HG03025 (cell line): ENCODE measurements at regions not wholly inside any gene's neighbourhood (a gene's known extent, or its start where the extent isn't known, plus 50 kb on each side); places are given as distances from the start of the nearest gene placed in this dataset.

Experiments used
- ATAC-seq: cut with Tn5 transposase; IDR thresholded peaks from one replicate; pipeline ENCODE4 v1.9.1; 2021; ENCODE audit warnings: mild to moderate bottlenecking, moderate library complexity; ENCODE audit not compliant: unreplicated experiment, low FRiP score

DNA sequence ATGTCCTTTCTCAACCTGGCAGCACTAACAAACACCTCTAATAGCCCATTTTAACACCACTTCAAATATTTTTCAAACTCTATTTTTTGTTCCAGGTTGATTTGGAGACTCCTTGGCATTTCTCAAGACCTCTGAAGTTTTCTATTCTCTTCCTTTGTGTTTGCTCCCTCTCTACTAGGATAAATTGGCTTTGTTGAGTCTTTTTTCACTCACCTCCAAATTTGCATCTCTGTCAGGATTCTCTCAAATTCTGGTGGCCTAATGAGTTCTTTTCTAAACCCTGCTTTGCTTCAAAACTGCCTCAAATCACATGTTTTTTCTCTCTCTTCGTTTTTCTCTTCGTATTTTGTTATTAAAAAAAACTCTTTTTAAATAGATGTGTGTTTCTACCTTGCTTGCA is 582.2 kb upstream of the ADGRL4 start:
- ATAC-seq: no peak

DNA sequence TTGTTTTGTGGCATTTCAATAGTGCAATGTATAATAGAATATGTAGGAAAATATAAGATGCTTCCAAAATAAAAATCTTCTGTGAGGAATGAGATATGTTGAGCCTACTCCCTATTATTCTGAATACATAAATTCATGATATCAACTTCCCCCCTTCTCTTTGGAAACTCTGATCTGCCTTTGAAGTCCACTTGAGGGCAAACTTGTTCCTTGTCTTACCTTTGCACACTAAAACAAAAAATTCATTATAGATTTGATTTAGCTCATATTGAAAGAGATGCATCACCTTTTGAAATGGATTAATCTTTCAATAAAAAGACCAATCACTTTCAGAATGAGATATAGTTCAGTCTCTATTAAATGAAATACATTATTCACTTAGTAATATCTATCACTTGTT is 580.7 kb upstream of the ADGRL4 start:
- ATAC-seq: no peak

DNA sequence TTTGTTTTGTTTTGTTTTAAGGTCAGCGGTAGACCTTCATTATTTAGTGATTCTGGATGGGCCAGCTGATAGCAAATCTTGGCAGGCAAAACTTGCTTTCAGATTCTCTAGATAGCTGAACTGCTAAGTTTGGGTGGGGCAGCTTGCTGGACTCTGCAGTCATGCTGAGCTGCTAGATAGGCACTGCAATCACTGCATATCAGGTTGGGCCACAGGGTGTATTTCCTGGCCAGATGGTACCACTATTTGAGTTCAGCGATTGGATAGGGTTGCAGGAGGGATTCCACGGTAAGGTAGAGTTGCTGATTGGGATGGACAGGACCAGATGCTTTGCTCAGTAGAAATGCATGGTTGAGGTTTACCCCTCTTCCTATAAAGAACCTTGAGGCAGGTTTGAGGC is 579.3 kb upstream of the ADGRL4 start:
- ATAC-seq: no peak

DNA sequence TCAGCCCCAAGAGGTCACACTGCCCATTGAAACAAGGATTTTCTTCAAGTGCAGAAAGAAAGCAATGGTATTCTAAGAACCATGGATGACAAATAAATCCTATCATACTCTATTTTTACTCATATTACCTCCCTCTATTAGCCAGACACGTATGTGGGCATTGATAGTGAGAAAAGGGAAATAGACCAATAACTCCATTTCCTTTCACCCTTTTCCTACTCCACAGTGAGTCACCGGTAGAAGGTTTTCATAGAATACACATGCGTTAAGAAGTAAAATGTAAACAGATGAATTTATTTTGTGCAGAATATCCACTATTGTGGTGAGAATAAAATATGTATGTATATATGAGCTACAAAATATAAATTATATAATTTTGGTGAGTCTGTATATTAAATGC is 568.9 kb upstream of the ADGRL4 start:
- ATAC-seq: no peak

DNA sequence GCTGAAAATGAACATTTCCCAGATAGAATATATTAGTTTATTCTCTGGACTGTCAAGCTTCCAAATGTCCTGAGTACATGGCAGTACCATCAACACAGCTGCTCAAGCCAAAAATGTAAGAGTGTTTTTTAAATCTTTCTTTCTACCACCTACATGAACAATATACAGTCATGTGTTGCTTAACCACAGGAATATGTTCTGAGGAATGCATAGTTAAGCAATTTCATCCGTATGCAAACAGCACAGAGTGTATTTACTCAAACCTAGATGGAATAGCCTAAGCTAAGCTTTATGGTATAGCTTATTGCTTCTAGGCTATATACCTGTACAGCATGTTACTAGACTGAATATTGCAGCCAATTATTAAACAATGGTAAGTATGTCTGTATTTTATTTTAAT is 561.9 kb upstream of the ADGRL4 start:
- no peak for ATAC-seq

DNA sequence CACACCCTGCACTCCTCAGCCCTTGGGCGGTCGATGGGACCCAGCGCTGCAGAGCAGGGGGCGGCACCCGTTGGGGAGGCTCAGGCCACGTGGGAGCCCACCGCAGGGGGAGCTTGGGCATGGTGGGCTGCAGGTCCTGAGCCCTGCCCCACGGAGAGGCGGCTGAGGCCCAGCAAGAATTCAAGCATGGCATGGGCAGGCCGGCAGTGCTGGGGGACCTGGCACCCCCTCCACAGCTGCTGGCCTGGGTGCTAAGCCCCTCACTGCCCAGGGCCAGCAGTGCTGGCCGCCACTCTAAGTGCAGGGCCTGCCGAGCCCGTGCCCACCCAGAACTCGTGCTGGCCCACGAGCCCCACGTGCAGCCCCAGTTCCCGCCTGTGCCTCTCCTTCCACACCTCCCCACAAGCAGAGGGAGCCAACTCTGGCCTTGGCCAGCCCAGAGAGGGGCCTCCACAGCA is 555.0 kb upstream of the ADGRL4 start:
- ATAC-seq: no peak

DNA sequence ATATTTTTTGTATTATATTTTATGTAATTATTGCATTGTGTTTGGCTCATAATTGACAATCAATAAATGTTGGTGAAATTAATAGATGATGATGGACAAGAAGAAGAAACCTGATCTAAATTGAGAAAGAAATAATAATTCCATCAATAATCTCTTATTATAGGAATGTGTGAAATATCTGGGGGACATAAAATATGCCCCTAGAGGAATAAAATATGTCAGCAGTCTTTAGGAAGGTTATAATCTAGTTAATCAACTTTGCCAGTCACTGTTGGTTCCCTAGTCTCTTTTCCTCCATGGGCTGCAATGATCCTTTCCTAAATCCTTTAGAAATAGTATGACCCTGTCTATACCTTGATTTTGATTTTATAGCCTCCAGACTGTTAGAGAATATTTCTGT is 549.7 kb upstream of the ADGRL4 start:
- ATAC-seq: no peak

DNA sequence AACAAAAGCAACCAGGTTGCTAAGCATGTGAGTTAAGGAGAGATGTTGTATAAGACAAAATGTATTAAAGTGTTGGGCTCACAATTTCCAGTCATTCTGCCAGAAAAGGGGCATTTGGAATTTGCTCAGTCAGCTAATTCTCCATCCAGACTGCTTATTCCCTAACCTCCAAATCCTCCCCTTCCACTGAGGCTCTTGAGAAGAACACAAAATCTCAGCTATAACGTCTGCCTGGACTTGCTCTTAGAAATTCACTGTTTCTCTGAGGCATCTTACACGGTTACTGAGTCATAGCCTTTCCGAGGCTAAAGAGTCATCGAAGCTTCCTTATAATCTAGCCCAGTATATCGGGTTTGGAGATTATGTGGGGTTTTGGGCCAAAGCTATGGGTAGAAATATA is 548.2 kb upstream of the ADGRL4 start:
- no peak for ATAC-seq

DNA sequence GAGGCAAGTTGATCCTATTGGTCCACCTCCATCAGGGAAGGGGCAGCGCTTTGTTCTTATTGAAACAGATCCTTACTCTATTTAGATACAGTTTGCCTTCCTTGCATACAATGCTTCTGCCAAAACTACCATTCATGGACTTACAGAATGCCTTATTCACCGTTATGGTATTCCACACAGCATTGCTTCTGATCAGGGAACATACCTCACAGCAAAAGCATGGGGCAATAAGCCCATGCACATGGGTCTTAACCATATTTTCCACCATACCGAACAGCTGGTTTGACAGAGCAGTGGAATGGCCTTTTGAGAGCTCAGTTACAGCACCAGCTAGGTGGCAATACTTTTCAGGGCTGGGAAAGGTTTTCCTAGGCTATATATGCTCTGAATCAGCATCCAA is 544.8 kb upstream of the ADGRL4 start:
- ATAC-seq: no peak

DNA sequence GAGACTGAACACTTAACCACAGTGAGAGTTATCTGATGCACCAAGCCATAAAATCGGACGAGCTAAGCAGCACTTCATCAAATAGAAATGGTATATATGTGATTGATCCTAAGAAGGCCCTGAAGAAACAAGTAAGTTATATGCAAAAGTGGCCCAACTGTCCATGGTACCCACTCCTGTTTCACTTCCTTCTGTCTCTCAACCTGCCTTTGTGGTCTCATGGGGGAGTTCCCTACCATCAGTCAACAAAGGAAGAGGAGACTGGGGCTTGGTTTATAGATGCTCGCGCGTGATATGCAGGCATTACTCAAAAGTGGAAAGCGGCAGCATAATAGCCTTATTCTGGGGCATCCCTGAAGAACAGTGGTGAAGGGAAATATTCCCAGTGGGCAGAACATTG is 543.9 kb upstream of the ADGRL4 start:
- no peak for ATAC-seq

DNA sequence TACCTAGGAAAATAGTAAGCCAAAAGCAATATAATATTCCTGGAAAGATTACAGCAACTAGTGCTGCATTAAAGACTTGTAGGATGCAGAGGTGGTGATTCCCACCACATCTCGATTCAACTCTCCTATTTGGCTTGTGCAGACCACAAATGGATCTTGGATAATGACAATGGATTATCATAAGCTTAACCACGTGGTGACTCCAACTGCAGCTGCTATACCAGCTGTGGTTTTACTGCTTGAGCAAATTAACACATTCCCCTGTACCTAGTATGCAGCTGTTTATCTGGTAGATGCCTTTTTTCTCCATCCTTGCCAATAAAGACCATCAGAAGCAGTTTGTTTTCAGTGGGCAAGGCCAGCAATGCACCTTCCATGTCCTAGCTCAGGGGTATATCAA is 542.7 kb upstream of the ADGRL4 start:
- ATAC-seq: no peak

DNA sequence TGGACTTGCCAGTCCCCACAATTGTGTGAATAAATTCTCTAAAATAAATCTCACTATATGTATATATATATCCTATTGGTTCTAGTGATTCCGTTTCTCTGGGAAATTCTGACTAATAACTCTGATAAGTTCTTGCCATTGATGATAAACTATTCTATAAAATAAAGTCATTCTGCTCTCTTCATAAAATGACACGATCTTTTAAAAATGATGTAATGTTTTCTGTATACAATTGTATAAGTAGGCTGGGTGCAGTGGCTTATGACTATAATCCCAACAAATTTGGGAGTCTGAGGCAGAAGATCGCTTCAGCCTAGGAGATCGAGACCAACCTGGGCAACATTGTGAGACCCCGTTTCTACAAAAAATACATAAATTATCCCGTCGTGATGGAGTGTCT is 541.0 kb upstream of the ADGRL4 start:
- no peak for ATAC-seq

DNA sequence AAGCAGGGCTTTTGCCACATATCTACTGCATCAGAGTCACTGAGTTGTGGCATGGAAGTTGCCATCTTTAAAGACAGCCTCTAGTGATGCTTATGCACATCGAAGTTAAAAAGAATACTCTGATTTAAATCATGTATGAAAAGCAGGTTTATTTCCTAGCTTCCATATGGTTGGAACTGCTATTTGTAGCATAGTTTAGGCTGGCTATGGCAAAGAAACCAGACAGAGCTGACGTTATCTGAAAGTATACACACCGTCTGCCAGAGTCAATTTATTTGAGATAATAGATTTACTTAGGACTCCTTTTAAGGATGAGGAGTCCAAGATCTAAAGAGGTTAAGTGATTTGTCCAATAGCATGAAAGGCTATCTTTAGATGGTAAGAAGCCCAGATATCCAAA is 536.9 kb upstream of the ADGRL4 start:
- no peak for ATAC-seq

DNA sequence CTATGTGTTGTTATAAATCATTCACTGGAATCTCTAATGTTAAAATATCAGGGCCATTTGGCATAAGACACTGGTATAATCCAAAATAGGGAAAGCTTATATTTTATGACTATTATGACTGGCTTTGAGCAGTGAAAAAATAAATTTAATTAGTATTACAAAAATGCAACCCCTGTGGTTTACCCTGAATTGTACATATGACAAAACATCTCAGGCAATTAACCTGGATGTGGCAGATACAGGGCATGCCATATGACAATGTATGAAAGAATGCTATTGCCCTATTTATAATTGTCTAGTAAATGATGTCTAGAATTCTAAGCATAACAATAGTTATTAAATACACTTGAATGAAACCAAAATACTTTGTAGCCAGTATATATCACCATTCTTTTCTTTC is 532.5 kb upstream of the ADGRL4 start:
- no peak for ATAC-seq

DNA sequence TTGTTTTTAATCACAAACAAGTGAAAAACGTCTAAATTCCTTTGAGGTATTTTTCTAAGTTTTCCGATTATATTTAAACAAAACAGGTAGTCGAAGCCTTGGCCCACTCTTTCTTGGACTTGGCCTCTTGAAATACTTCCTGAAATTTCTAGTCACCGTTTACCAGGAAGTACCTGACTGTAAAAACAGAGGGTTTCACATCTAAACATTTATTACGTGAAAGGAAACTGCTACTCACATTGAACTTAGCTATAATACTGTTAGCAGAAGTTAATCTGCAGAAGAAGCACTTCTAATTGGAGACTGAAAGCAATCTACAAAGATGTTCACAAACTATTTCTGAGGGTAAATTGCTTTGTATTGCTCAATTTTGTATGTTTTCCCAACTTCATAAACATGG is 526.0 kb upstream of the ADGRL4 start:
- no peak for ATAC-seq

DNA sequence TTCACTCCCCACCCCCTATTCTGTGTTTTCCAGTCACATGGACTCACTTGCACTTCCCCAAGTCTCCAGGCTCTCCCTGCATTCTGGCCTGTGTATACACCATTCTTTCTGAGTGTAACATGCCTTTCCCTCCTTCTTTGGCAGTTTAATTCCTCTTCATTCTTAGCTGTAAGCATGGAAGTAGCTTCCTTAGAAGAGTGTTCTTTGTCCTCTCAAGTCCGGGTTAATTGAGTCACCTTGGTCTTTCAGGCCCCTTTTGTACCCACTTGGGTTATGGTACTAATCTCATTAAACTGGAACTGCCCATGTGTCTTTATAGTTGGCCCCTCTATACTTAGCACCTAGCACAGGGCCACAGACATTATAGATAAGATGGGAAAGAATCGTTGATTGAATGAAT is 525.3 kb upstream of the ADGRL4 start:
- ATAC-seq: no peak

DNA sequence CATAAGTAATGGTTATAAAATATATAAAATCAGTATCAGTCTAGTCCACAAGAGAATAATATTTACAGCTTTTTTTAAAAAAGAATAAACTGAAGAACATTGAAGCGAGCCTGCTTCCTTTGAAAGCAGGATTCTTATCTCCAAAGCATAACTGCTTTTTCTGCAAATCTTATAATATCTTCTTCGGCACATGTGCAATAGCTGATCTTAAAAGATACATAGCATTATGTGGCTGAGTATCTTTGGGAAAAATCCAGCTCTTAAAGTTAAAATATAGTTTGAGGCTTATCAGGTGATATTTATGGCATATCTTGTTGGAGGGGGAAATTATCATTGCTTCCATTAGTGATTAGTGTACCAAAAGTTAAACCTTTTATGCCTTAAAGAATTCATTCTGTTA is 523.9 kb upstream of the ADGRL4 start:
- no peak for ATAC-seq

DNA sequence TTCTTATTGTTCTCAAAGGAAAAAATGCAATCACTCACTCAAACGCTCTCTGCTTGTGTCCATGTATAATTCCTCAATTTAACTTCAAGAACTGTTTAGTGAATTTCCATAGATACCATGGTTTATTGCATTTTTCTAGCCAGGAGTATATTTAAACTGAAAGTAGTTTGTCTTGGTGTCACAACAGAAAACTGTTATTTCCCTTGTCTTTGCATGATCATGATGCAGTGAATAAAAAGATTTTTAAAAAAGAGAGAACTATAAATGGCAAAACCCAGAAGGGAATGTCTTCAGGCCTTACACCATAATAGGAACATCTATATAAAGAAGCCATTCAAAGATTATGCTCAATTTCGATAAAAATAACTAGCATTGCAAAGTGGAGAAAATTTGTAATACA is 523.5 kb upstream of the ADGRL4 start:
- ATAC-seq: no peak

DNA sequence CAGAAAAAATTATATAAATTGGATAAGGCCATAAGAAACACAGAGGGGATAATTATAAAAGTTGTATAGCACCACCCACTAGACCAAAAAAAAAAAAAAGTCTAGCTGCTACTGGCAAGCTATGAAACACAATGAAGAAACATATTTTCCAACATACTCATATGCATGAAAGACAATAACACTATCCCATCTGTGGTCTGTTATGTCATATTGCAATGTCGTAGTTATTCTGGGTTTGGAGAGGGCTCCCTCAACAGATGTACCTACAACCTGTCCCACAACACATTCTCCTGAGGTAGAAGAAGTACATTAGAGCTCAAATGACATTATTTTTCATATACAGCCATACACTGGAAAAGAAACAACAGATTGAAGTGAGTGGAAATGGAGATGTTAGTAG is 517.6 kb upstream of the ADGRL4 start:
- no peak for ATAC-seq

DNA sequence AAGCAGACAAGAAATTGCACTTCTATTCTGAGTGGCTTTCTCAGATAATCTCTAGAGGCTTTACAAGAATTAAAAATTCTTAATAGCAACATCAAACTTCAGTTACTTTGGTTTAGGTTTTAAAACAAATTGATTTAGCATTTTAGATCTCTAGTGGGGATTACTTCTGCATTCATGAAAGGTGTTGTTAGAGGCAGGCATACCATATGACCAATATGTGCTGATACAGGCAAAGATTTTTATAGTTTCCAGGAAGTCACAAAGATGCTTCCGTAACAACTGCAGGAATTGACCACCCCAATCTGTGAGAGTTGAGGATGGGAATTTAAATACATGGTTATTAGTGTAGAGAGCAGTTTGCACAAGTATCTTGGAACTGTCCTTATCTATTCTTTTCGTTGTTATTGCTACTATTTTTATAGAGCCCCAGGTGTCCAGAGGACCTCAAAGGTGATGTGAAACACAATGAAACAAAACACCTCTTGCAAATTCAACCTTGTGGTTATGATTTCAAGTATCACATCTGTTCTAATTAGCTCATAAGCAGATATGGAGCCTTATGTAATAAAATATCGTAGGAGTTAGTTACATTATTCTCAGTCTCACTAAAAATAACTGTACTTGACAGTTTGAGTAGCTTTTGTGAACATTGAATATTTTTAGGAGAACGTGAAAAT is 512.7 kb upstream of the ADGRL4 start:
- peak; percentile 87 for ATAC-seq

DNA sequence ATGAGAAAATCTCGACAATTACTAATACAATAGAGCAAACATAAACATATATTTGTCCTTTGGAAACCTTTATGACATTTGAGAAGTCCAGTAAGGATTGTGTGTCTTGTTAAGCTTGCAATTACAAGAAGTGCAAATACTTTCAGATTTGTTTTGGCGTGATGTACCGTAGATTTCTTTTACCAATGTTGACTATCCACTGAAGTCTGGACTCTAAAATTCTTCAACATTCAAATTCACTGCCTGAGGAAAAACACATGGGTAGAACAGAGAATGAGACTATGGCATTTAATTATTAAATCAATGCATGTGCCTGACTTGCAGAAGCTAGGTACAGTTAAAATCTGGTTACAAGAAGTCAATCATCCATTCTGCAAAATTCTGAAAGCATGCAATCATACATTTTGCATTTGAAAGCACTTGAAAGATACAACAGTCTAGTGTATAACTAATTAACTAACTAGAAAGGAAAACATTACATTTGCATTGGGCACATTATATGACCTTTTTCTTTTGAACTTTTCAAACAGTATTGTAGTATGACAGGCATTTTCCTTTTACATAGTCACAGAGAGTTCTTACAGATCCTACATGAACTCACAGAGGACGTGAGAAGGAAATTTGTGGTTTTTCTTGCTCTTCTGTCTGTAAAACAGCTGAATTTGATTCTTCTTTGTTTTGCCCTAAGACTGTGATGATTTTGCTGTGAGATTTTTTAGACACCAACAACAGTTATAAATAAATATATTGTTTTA is 511.1 kb upstream of the ADGRL4 start:
- ATAC-seq: no peak

DNA sequence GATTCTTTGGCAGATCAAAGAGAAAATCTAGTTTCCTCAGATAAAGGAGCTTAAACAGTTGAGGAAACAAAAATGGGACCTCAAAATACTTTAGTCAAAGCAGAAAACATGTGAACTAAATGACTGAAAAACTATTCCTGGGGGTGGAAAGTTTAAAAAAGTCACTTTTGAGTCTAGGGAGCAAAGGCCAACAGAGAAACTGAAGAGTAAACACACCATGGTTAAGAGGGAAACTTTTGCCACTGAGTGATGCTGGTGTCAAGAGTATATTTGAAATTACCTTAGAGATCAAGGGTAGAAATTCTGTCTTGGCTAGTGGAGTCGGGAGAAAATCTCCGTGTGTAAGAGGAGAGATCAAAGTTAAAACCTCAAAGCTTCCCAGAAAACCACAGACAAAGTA is 501.2 kb upstream of the ADGRL4 start:
- no peak for ATAC-seq
